Fibroblast of skin of right quadriceps (primary cell): ENCODE measurements at regions not wholly inside any gene's neighbourhood (a gene's known extent, or its start where the extent isn't known, plus 50 kb on each side); places are given as distances from the start of the nearest gene placed in this dataset.
"Not testable (repeated sequence)": the region's sequence is repeated elsewhere in the genome, so short reads cannot be mapped to it uniquely, and the experiment has no call there.

Experiments
- DNase-seq: peaks from one replicate; pipeline ENCODE4 v3.0.0-alpha.2; 2013

- DNase-seq: no peak
Observed at GRCh38 chr14:22232933-22233332, 356.1 kb downstream of the DAD1 start.

DNA sequence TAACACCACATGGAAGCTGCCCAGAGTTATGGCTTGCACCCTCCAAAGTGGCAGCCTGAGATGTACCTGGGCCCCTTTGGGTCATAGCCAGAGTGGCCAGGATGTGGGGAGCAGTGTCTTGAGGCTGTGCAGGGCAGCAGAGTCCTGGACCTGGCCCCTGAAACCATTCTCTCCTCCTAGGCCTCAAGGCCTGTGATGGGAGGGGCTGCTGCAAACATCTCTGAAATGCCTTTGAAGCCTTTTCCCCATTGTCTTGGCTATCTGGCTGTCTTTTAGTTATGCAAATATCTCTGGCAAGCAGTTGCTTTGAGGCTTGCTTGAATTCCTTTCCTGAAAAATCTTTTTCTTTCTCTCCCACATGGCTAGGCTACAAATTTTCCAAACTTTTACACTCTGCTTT, 356.5 kb downstream of the DAD1 start:
- DNase-seq: no peak

DNA sequence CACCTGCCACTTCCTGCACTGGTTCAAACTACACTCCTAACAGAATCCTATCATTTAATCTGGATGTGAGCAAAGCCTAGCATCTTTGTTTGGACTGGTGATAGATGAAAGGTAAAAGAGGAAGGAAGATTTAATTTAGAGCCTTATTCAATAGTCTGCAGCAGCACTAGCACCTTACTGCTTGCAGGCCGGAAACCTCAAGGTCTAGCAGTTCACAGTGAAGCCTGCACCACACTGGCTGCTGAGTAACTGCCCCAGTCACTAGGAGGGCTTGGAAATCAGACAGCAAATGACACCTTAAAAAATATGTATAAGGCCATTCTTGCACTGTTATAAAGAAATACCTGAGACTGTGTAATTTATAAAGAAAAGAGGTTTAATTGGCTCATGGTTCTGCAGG, 358.0 kb downstream of the DAD1 start:
- DNase-seq: no peak

GRCh38 chr14:22230517-22230916, 358.5 kb downstream of the DAD1 start:
- DNase-seq: no peak

DNA sequence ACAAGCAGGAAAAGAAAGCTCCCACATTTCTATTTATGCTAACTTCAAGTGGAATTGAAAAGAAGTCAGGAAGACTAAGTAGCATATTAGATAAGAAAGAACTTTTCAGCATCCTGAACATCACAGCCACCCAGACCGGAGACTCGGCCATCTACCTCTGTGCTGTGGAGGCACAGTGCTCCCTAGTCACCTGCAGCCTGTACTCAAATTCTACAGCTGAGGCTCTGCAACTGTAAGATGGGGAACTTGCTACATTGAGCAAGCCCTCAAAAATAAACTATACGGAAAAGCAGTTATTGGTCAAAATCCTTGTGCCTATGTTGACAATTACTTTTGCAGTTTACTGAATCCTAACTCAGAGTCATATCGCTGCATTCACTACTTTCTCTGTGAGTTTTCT, 361.9 kb downstream of the DAD1 start:
- no peak for DNase-seq

GRCh38 chr14:22226381-22226780, 362.6 kb downstream of the DAD1 start:
- peak; percentile 17 for DNase-seq

DNA sequence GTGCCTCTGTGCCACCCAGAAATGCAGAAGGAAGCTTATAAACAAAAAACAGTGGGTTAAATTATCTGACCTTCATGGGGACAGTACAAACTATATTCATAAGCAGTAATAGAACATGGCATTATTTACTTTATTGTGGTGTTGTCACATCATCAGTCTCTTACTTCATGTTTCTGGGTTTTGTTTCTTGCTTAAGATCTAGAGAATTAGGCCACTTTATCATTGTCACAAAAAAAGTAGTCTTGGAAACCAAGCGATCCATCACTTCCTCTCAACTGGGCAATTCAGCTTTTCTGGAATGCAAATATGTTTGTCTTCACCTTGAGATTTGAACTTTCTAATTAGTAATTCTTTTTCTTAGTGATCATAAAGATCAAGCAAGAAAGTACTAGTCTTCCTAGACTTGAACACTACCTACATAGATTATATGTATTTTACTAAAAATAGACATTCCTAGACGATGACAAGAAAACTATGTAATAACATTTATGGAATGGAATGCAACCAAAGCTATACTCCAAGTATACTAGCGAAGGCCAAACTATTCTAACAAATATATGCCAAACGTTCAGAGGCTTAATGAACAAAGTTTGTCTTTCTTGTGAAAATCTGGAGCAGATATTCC, 363.4 kb downstream of the DAD1 start:
- DNase-seq: peak; percentile 63

DNA sequence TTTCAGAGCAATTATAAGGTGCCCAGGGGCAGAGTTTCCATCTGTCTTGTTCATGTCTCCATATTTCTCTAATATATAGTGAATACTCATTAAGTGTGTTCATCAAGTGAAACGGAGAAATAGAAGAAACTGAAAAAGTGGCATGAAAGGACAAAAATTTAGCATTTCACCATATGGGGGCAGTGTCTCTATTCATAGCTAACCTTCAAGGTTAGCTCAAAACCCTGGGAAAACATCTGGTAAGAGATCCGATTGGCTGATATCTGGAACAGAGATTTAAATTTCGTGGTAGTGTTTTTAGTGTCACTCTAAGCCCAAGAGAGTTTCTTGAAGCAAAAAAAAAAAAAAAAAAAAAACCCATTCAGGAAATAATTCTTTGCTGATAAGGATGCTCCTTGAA, 367.5 kb downstream of the DAD1 start:
- DNase-seq: peak; percentile 5

DNA sequence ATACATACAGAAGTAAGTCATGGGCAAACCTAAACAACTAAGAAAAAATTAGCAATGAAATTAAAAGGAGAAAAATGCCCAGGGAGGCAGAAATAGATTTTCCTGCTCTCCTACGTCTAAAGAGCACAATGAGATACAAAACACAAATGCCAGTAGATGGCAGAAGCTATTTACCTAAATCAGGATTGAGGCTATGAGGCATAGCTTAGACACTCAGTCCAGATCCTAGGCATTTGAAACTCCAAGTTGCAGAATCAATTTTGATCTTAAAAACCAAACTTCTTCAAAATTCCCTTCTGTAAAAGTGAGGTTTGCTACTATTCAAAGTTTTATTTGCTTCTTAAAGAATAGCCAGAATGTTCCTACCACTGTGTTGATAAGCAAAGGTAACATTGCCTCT, 368.6 kb downstream of the DAD1 start:
- no peak for DNase-seq

DNA sequence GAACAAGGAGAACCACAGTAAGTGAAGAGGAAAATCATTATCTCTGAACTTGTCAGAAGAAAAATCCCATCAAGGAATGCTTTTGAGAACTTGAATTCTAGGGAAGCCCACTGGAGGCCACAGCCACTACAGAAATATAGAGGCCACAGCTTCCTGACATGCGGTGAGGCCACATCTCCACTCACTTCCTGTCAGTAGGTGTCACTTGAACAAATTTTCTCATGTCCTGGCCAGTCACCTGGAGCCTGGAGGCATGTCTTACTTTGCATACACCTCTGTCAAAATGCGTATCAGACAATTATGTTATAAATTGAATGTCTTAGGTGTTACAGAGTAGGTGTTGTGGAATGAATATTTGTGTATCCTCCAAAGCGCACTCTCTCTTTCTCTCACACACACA, 370.3 kb downstream of the DAD1 start:
- DNase-seq: no peak

- DNase-seq: no peak
Observed at GRCh38 chr14:22213120-22213519, 375.9 kb downstream of the DAD1 start.

- DNase-seq: no peak
Observed at GRCh38 chr14:22210906-22211305, 378.1 kb downstream of the DAD1 start.

GRCh38 chr14:22210026-22210425, 379.0 kb downstream of the DAD1 start:
- DNase-seq: no peak

DNA sequence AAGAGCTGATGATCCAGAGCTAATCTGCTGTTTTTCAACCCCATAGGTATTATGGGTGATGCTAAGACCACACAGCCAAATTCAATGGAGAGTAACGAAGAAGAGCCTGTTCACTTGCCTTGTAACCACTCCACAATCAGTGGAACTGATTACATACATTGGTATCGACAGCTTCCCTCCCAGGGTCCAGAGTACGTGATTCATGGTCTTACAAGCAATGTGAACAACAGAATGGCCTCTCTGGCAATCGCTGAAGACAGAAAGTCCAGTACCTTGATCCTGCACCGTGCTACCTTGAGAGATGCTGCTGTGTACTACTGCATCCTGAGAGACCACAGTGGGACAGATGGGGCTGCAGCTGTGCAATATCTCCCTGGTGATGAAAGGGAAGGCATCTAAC, 386.0 kb downstream of the DAD1 start:
- no peak for DNase-seq

DNA sequence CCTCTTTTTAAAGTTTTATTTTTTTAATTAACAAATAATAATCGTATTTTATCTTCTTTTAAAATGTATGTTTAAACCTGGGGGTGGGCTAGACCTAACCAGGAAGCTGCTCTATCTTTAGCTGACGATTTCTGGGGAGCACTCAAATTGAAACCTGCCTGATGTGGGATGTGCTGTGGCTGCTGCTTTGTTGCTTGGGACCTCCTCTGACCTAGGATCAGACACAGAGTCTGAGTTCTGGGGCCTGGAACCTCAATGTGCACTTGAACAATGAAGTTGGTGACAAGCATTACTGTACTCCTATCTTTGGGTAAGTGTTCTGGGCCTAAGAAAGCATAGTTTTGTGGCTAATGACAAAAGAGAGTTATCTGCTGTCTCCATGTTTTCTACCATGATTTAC, 386.7 kb downstream of the DAD1 start:
- DNase-seq: no peak

DNA sequence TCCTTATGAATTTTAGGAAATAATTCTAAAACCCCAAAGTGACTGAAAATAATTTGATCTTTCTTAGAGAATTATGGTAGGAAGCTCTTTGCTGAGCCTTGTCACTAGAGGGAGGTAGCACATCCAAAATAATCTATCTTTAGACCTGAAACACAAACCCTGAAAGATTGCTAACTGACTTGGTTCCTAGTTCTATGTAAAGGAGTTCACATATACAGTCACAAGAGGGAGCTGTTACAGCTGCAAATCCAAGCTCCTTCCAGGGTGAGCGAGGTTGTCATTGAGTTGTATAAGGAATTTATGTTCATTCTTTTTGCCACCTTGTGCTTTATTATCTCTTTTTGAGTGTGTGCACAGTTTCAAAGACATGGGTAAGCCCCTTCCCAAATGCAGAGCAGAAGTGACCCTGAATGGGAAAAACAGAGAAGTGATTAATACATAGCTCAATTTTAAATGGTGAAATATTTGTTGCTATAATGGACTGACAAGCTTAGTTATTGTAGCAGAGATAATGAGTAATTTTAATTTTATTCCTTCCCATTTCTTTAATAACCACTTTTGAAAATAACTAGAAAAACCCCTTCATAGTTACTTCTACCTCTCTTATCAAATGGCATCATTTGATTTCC, 387.9 kb downstream of the DAD1 start:
- peak; percentile 37 for DNase-seq

DNA sequence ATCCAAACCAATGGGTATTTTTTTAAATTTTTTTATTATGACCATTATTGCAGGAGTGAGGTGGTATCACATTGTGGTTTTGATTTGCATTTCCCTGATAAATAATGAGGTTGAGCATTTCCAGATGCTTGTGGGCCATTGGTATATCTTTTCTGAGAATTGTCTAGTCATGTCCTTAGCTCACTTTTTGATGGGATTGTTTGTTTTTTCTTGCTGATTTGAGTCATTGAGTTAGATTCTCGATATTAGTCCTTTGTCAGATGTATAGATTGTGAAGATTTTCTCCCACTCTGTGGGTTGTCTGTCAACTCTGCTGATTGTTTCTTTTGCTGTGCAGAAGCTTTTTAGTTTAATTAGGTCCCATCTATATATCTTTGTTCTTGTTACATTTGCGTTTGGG, 388.9 kb downstream of the DAD1 start:
- not testable (repeated sequence) for DNase-seq

GRCh38 chr14:22194664-22195063, 394.4 kb downstream of the DAD1 start:
- DNase-seq: peak; percentile 68

GRCh38 chr14:22190411-22191191, 398.4 kb downstream of the DAD1 start:
- peak; percentile 58 for DNase-seq

- no peak for DNase-seq
Observed at GRCh38 chr14:22189881-22190280, 399.1 kb downstream of the DAD1 start.

GRCh38 chr14:22188318-22188717, 400.7 kb downstream of the DAD1 start:
- DNase-seq: no peak

GRCh38 chr14:22185789-22186188, 403.2 kb downstream of the DAD1 start:
- DNase-seq: no peak

GRCh38 chr14:22185191-22185590, 403.8 kb downstream of the DAD1 start:
- no peak for DNase-seq

- no peak for DNase-seq
Observed at GRCh38 chr14:22184830-22185168, 404.2 kb downstream of the DAD1 start.
